GM21619 (cell line): ENCODE measurements at regions not wholly inside any gene's neighbourhood (a gene's known extent, or its start where the extent isn't known, plus 50 kb on each side); places are given as distances from the start of the nearest gene placed in this dataset.
"Not testable (repeated sequence)": the region's sequence is repeated elsewhere in the genome, so short reads cannot be mapped to it uniquely, and the experiment has no call there.

Experiments used
- ATAC-seq: cut with Tn5 transposase; IDR thresholded peaks from one replicate; pipeline ENCODE4 v1.9.1; 2021; ENCODE audit not compliant: unreplicated experiment

DNA sequence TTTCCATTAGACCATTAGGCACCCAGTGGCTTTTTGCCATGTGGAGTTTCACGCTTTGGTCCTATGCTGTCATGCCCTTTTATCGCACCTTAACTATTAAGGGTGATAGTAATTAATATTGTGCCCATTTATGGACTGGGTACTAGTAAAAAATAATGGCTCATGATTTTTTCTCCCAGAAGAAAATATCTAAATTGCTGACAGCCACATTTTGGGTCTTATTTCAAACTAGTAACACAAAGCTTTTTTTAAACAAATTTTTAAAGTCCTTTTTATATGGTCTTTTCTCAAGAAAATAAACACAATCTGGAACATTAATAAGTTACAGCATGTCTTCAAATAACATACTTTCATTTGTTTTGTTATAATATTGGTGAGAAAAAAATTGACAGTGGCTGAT, 179.7 kb downstream of the ANKRD7 start:
- no peak for ATAC-seq

DNA sequence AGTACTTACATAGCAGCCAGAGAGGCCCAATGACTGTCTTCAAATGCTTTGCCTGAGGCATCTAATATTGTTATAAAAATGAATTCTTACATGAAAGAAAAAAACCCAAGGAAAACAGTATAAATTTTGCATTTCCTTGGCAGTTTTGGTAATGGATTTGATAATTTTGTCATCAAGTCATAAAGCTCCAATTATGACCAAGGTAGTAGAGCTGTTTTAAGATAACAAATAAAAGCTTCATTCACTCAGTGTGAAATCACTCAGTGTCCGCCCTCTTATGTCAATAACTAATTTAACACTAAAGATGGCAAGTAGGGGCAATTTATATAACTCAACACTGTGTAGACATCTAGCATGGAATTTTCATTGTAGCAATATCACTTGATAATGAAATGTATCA, 193.9 kb downstream of the ANKRD7 start:
- no peak for ATAC-seq

GRCh38 chr7:118420888-118421287, 196.4 kb downstream of the ANKRD7 start:
- ATAC-seq = no peak

GRCh38 chr7:118429141-118429540, 204.6 kb downstream of the ANKRD7 start:
- no peak for ATAC-seq

DNA sequence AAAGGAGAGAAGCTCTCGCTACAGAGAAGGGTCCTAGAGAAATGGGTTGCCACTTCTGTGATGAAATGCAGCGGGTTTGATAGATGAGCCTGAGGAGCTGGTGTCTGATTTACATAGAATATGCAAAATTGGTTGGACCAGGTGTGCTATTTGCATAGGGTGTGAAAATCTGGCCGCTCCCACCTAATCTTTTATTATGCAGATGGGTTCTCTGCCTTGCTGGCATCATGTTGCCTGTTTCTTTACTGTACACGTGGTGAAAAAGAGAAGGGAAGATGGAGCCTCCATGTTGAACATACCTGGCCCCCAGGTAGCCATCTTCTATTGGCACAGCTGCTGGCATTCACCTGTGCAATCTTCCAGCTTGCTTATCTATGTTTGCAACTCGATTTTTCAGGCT, 212.2 kb downstream of the ANKRD7 start:
- no peak for ATAC-seq

DNA sequence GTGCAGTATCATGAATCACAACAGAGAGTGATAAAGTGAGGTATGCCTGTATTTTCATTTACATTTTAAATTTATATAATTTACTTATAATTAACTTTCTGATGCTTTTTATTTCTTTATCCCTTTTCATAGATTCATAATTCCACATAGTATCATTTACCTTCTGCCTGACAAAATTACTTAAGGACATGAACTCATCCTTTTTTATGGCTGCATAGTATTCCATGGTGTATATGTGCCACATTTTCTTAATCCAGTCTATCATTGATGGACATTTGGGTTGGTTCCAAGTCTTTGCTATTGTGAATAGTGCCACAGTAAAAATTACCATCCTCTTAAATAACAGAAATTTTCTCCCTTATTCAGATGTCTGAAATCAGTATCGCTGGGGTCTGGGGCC, 224.5 kb downstream of the ANKRD7 start:
- ATAC-seq = not testable (repeated sequence)

GRCh38 chr7:118449797-118450567, 225.5 kb downstream of the ANKRD7 start:
- ATAC-seq = no peak

DNA sequence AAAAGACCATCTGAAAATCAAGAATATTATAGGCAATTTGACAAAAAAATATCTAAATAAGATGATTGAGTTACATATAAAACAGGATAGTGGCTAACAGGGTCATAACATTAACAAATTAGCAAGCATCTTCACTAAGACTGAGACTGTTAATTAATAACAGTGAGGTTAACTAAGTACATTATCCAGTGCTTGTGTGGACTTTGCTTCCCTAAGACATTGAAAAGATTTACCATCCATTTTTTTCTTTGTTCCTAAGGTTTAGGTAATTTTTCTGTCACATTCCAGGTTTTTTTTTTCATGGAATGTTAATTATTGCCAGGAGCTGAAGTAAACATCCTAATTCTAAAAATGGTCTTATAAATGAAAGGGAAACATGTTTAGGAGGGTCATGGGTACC, 227.6 kb downstream of the ANKRD7 start:
- no peak for ATAC-seq

DNA sequence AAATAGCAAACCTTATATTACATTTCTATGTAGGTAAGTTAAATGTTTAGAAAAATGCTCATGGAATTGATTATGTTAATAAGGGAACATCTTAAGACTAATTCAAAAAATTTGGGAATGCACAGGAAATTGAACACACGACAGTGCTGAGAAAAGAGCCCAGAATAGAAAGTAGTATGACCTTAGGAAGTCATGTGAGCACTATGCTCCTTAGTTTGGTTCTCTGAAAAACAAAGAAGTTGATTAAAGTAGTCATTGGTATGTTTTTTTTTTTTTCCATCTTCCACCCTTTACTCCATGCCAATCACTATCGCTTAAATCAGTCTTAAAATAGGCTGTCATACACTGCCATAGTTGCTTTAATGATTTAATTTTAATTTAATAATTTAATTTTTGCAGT, 242.9 kb downstream of the ANKRD7 start:
- ATAC-seq = no peak

- no peak for ATAC-seq
These were observed 248.1 kb downstream of the ANKRD7 start for GRCh38 chr7:118472581-118472980.

GRCh38 chr7:118473271-118473670, 248.8 kb downstream of the ANKRD7 start:
- ATAC-seq = no peak

DNA sequence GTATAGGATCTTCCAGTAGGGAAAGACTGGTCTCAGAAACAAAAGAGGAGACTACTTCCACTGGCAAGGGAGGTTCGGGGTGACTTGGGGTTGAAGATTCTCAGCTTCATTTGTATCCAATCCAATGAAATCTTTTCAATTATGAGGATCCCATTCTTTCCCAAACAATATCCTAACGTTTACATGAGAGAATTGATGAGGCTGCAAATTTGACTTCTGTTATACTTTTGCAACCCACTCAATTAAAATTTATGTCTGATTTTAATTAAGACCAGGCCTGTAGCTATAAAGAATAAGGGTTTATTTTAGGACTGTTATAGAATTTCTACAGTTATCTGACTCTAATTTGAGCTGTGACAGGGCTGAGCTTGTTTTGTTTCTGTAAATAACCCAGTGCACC, 251.5 kb downstream of the ANKRD7 start:
- no peak for ATAC-seq

DNA sequence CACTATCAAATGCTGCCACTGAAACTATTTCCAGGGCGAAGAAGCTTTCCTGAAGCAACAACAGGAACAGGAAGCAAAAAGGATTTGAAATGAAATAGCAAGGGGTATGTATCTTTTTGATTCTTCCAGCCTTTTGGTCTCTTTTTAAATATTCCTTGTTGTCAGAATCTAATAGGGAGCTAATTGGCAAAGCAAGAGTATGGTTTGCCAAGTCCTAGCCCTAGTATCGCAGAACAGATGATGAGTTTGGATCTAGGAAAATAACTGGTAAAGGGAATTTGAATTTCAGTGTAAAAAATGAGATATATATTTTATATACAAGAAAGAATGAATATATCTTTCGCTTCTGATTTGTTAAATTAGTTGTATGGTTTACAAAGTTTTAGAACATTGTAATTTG, 252.5 kb downstream of the ANKRD7 start:
- no peak for ATAC-seq

GRCh38 chr7:118478236-118478635, 253.7 kb downstream of the ANKRD7 start:
- ATAC-seq = no peak

- no peak for ATAC-seq
These were observed 254.4 kb downstream of the ANKRD7 start for GRCh38 chr7:118478931-118479330.

DNA sequence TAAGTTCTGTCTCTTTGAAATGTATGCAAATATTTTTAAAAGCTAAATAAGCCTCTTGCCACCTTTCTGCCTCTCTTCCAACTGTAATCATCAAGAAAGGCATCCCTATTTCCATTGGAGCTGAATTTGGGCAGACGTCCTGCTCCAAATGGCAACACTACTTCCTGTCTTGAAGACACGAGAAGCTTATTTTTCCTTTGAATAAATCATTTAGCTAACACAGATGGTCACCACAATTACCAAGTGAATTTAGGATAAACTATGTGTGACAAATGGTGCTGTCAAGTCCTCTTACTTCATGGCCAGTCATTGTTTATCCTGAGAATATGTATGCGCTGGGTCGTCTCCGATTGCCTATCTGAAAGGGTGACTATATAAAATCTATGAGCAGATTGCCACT, 268.0 kb downstream of the ANKRD7 start:
- no peak for ATAC-seq

GRCh38 chr7:118496138-118496644, 271.7 kb downstream of the ANKRD7 start:
- no peak for ATAC-seq

DNA sequence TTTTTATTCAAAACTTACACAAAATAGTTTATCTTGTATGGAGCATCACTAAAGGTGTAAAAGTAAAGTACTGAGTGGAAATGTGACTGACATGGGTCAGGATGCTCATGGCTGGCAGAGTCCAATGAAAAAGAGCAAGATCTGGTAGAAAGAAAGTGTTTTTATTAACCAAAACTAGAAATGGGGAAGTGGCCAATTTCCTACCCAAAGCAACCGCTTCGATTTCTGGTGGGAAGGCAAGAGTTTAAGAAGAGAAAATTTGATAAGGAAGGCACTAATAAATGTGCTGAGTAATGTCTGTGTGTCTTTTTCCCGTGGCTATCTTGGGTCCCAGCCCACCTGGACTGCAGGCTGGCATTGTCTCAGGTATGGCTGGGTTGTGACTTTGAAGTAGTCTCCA, 277.7 kb downstream of the ANKRD7 start:
- ATAC-seq = no peak

DNA sequence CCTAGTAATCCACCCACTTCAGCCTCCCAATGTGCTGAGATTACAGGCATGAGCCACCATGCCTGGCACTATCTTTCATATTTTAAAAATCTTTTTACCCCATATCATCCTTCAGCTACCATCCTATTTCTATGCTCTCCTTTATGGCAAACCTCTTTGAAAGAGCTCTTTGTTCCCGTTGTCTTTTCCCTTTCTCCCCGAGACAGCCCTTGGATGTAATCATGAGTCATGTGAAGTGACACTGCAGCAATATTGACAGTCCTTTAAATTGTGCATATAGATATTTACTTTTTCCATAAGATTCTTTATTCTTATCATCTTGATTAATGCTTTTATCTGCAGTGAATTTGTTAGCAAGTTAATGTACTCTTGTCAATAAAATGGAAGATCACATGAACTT, 286.6 kb downstream of the ANKRD7 start:
- ATAC-seq = no peak

DNA sequence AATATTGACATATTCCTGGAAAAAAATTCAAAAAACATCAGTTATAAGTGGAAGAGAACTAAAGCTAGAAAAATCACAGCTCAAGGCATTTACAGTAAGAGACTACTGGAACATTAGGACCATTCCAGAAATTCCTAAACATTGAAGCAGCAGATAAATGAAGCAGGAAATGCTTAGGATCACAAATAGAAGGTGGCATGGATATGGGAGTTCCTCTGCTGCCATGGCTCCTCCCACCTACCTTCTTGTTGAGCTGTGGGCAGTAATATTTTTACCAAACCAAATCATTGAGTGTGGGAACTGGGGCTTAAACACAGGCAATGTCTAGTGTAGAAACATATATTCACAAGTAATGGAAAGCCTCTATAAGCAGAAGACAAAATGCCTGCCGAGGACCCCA, 292.8 kb downstream of the ANKRD7 start:
- no peak for ATAC-seq

DNA sequence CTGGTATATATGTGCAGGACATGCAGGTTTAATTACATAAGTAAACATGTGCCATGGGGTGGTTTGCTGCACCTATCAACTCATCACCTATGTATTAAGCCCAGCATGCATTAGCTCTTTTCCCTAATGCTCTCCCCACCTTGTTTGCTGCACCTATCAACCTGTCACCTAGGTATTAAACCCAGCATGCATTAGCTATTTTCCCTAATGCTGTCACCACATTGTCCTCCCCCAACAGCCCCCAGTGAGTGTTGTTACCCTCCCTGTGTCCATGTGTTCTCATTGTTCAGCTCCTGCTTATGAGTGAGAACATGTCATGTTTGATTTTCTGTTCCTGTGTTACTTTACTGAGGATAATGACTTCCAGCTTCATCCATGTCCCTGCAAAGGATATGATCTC, 300.5 kb downstream of the ANKRD7 start:
- ATAC-seq = no peak

DNA sequence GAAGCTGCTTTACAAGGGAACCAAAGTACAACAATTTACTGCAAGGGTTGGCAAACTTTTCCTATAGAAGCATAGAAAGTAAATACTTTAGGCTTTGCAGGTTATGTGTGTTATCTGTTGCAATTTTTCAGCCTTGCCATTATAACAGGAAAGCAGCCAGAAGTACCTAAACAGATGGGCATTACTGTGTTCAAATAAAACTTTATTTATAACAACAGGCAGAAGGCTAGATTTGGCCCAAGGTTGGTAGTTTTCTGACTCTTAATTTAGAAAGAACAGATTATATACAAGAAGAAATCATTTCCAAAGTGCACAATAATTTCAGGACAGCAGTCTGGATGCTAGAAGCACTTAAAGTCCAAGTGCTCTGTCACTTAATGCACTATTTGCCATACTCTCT, 307.1 kb downstream of the ANKRD7 start:
- ATAC-seq = no peak

GRCh38 chr7:118559207-118559606, 334.7 kb downstream of the ANKRD7 start:
- ATAC-seq = no peak
